ENCODE measurements at regions not wholly inside any gene's neighbourhood (a gene's known extent, or its start where the extent isn't known, plus 50 kb on each side); places are given as distances from the start of the nearest gene placed in this dataset.
A peak's percentile ranks its signal among the peaks of the same experiment; 100 is the strongest.

- H3K4me3 ChIP-seq, result no peak overlapping the region
- H3K36me3 ChIP-seq, result no peaks in the 10 kb centered on the region
- no peaks in the 10 kb centered on the region for H3K4me1 ChIP-seq
- H3K27ac ChIP-seq, result no peak overlapping the region
- H3K27me3 ChIP-seq, result no peaks in the 10 kb centered on the region
- DNase-seq, result no peak
- H3K9me3 ChIP-seq (replicated peaks), result no peaks in the 10 kb centered on the region
Observed at GRCh38 chr1:98066911-98067310, 146.1 kb upstream of the DPYD start.

GRCh38 chr1:98059620-98060019 lies 138.8 kb upstream of the DPYD start:
- no peak for DNase-seq
- no peak overlapping the region for H3K4me3 ChIP-seq
- H3K36me3 ChIP-seq, result no peaks in the 10 kb centered on the region
- peaks cover 3% of the 10 kb centered on the region; the same call in 1 of the 2 replicates for H3K27me3 ChIP-seq
- no peaks in the 10 kb centered on the region for H3K9me3 ChIP-seq (replicated peaks)
- H3K4me1 ChIP-seq, result no peaks in the 10 kb centered on the region
- H3K27ac ChIP-seq, result no peak overlapping the region

- H3K4me1 ChIP-seq, result no peaks in the 10 kb centered on the region
- H3K36me3 ChIP-seq, result no peaks in the 10 kb centered on the region
- H3K27ac ChIP-seq, result no peak overlapping the region
- H3K9me3 ChIP-seq (replicated peaks), result no peaks in the 10 kb centered on the region
- peaks cover 3% of the 10 kb centered on the region; the same call in 1 of the 2 replicates for H3K27me3 ChIP-seq
- no peak for DNase-seq
- no peak overlapping the region for H3K4me3 ChIP-seq
Observed at GRCh38 chr1:98058676-98059075, 137.8 kb upstream of the DPYD start.

DNA sequence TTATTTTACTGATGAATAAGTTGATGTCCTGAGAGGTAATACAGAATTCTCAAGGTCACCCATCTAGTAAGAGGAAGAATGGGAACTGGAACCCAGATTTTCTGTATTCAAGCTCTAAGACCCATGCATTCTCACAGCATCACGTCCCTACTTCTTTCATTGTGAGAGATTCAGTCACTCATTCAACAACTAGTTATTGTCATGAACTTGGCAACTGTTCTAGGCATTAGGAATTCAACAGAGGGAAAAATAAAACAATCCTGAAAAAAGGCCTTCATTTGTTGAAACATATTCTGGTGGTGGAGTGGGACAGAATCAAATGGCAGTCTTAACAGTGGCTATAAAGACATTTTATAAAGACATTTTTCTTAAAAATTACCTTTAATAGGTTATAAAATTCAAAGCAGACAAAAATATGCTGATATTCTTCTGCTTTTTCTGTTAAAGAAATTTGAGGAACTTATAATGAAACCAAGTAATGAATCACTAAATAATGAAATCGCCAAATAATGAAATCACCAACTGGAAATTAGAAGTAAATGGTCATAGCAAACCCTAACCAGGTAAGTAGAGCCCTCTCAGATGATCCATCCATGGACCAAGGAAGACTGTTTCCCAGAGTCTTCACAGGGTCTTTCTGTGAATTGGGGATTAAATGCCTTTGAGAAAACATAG lies 136.5 kb upstream of the DPYD start:
- no peak overlapping the region for H3K27ac ChIP-seq
- DNase-seq, result no peak
- no peaks in the 10 kb centered on the region for H3K36me3 ChIP-seq

GRCh38 chr1:98056781-98057180 lies 135.9 kb upstream of the DPYD start:
- Histone ChIP-seq H3K4me1 (no peaks in the 10 kb centered on the region), H3K36me3 (no peaks in the 10 kb centered on the region), H3K27ac (no peak overlapping the region), H3K9me3 (replicated peaks) (no peaks in the 10 kb centered on the region), H3K4me3 (no peak overlapping the region), H3K27me3 (peaks cover 3% of the 10 kb centered on the region; the same call in 1 of the 2 replicates)
- DNase-seq, result no peak

More for the DNA sequence above, 136.5 kb upstream of the DPYD start:
- H3K9me3 ChIP-seq (replicated peaks), result no peaks in the 10 kb centered on the region
- peaks cover 3% of the 10 kb centered on the region; the same call in 1 of the 2 replicates for H3K27me3 ChIP-seq
- H3K4me3 ChIP-seq, result no peak overlapping the region
- no peaks in the 10 kb centered on the region for H3K4me1 ChIP-seq

GRCh38 chr1:98055457-98055856 lies 134.6 kb upstream of the DPYD start:
- Histone ChIP-seq H3K27me3 (peaks cover 3% of the 10 kb centered on the region; the same call in 1 of the 2 replicates), H3K27ac (no peak overlapping the region), H3K36me3 (no peaks in the 10 kb centered on the region), H3K4me1 (no peaks in the 10 kb centered on the region), H3K9me3 (replicated peaks) (no peaks in the 10 kb centered on the region), H3K4me3 (no peak overlapping the region)
- no peak for DNase-seq

GRCh38 chr1:98054786-98055185 lies 134.0 kb upstream of the DPYD start:
- H3K36me3 ChIP-seq, result no peaks in the 10 kb centered on the region
- no peak overlapping the region for H3K4me3 ChIP-seq
- peaks cover 3% of the 10 kb centered on the region; the same call in 1 of the 2 replicates for H3K27me3 ChIP-seq
- H3K9me3 ChIP-seq (replicated peaks), result no peaks in the 10 kb centered on the region
- no peak overlapping the region for H3K27ac ChIP-seq
- H3K4me1 ChIP-seq, result no peaks in the 10 kb centered on the region
- no peak for DNase-seq

GRCh38 chr1:98054367-98054701 lies 133.5 kb upstream of the DPYD start:
- H3K4me3 ChIP-seq, result peak overlapping the region; percentile 43
- H3K36me3 ChIP-seq, result no peaks in the 10 kb centered on the region
- H3K9me3 ChIP-seq (replicated peaks), result no peaks in the 10 kb centered on the region
- no peaks in the 10 kb centered on the region for H3K4me1 ChIP-seq
- peaks cover 3% of the 10 kb centered on the region; the same call in 1 of the 2 replicates for H3K27me3 ChIP-seq
- H3K27ac ChIP-seq, result no peak overlapping the region
- DNase-seq, result no peak

GRCh38 chr1:98053471-98054366 lies 132.9 kb upstream of the DPYD start:
- Histone ChIP-seq H3K27ac (no peak overlapping the region), H3K4me1 (no peaks in the 10 kb centered on the region), H3K27me3 (peaks cover 3% of the 10 kb centered on the region; the same call in 1 of the 2 replicates), H3K9me3 (replicated peaks) (no peaks in the 10 kb centered on the region), H3K36me3 (no peaks in the 10 kb centered on the region), H3K4me3 (peak overlapping the region; percentile 43)
- peak; percentile 26 to 61 for DNase-seq

DNA sequence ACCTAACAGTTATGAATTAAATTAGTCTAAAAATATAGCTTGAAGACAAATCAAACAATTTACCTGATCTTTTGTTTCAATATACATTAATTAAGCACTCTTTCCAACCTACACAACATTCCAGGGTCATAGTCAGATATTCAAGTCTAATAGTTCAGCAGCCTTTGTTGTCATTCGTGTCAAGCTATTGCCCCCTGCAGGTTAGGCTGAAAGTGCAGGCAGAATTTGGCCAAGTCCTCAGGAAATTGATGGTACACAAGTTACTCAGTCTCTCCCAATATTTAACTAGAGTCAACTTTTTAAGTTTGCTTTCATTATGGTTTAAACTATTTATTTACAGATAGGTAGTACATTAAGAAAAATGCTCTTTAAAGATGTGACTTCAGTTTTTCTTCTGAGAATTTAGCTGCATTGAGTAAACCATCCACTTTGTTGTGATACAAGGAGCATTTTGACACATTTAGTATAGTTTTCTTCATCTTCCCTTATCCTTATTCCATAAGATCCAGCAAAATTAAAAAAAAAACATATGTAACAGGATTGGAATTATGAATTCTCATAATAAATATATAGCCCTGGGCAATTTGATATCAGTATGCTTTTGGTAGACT lies 130.3 kb upstream of the DPYD start:
- Histone ChIP-seq H3K4me1 (no peaks in the 10 kb centered on the region), H3K27ac (no peak overlapping the region), H3K4me3 (no peak overlapping the region), H3K27me3 (no peaks in the 10 kb centered on the region), H3K36me3 (no peaks in the 10 kb centered on the region), H3K9me3 (replicated peaks) (no peaks in the 10 kb centered on the region)
- peak; percentile 59 to 82 for DNase-seq

DNA sequence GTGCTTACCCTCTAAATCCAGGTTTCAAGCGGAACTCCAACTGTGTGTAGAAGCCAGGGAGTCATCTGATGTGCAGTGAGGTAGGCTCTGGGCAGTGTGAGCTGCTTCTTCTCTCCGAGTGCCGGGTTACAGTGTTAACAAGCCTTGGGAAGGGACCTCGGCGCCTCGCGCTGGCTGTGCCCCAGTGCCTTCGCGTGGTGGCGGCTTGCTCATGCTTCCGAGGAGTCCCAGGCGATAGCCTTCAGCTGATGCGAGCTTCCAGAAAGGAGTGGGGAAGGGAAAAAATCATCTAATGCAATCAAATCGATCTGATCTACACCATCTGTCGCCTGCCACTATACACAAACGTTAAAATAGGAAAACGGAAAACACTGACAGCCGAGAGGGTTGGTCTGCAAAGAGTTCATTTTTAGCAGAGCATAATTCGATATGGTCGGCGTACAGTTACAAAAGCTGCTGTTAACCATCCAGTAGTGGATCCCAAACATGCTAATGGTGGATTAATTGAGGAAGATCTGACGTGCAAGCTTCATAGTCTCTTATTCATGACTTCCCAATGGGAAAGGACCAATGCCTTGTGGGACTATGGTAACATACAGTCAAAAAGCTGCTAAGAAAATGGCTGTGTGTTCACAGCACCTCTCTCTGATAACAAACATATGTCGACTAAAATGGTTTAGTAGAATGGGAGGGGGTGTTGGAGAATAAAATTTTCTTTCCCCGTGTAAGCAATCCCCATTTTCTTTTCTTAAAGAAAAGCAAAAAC lies 128.7 kb upstream of the DPYD start:
- Histone ChIP-seq H3K36me3 (no peaks in the 10 kb centered on the region), H3K4me1 (no peaks in the 10 kb centered on the region), H3K27ac (no peak overlapping the region), H3K27me3 (no peaks in the 10 kb centered on the region), H3K4me3 (no peak overlapping the region), H3K9me3 (replicated peaks) (no peaks in the 10 kb centered on the region)
- DNase-seq, result no peak

GRCh38 chr1:98048751-98049325 lies 128.0 kb upstream of the DPYD start:
- no peak overlapping the region for H3K27ac ChIP-seq
- no peaks in the 10 kb centered on the region for H3K27me3 ChIP-seq
- DNase-seq, result no peak
- no peaks in the 10 kb centered on the region for H3K4me1 ChIP-seq
- H3K36me3 ChIP-seq, result no peaks in the 10 kb centered on the region
- H3K4me3 ChIP-seq, result no peak overlapping the region
- no peaks in the 10 kb centered on the region for H3K9me3 ChIP-seq (replicated peaks)

- no peaks in the 10 kb centered on the region for H3K9me3 ChIP-seq (replicated peaks)
- no peaks in the 10 kb centered on the region for H3K36me3 ChIP-seq
- no peak overlapping the region for H3K27ac ChIP-seq
- H3K4me3 ChIP-seq, result no peak overlapping the region
- no peaks in the 10 kb centered on the region for H3K27me3 ChIP-seq
- H3K4me1 ChIP-seq, result no peaks in the 10 kb centered on the region
- DNase-seq, result peak; percentile 65 to 74
Observed at GRCh38 chr1:98048244-98048643, 127.4 kb upstream of the DPYD start.

DNA sequence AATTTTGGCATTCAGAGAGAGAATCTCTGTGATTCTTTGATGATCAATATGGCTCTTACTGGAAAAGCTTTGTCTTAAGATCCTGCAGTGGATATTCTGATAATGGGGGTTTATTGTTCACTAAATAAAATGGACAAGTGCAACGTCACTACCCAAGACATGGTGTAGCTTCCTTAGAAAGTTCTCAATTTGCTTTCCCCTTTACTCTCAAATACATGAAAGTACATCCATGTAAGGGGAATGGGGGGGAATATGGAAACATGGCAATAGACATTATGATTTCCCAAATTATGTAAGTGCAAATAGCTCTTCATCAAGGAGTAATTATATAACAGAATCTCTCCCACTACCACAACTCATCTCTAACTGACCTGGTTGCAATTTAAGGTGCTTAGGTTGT lies 126.3 kb upstream of the DPYD start:
- Histone ChIP-seq H3K4me3 (no peak overlapping the region), H3K27me3 (no peaks in the 10 kb centered on the region), H3K27ac (no peak overlapping the region), H3K9me3 (replicated peaks) (no peaks in the 10 kb centered on the region), H3K4me1 (no peaks in the 10 kb centered on the region), H3K36me3 (no peaks in the 10 kb centered on the region)
- DNase-seq, result no peak

Measured in SJCRH30 (cell line).